AG09309 (cell line): ENCODE measurements at regions not wholly inside any gene's neighbourhood (a gene's known extent, or its start where the extent isn't known, plus 50 kb on each side); places are given as distances from the start of the nearest gene placed in this dataset.

Experiments
- DNase-seq: peaks from one replicate; pipeline ENCODE4 v3.0.0-alpha.2; 2010; ENCODE audit warnings: low read depth
- H3K4me3 ChIP-seq: 2 replicates; pipeline ENCODE4 v1.5.1; 2011; ENCODE audit warnings: mild to moderate bottlenecking, low read depth, low read length, moderate library complexity; ENCODE audit not compliant: control insufficient read depth
- CTCF ChIP-seq: IDR thresholded peaks from 2 replicates; pipeline ENCODE4 v1.5.1; 2011; ENCODE audit warnings: mild to moderate bottlenecking, low read depth, low read length, inconsistent platforms; ENCODE audit not compliant: insufficient read depth, control insufficient read depth; ENCODE audit errors: missing control alignments

- TF ChIP-seq CTCF: no peak
- DNase-seq: no peak
- H3K4me3 ChIP-seq: no peak overlapping the region
Observed at GRCh38 chr18:54777118-54777791, 51.0 kb upstream of the RAB27B start.

- no peak for TF ChIP-seq CTCF
- DNase-seq: no peak
- H3K4me3 ChIP-seq: no peak overlapping the region
Observed at GRCh38 chr18:54777989-54778388, 50.3 kb upstream of the RAB27B start.
